GM21515 (cell line): ENCODE measurements at regions not wholly inside any gene's neighbourhood (a gene's known extent, or its start where the extent isn't known, plus 50 kb on each side); places are given as distances from the start of the nearest gene placed in this dataset.

Experiments
- ATAC-seq: cut with Tn5 transposase; IDR thresholded peaks from one replicate; pipeline ENCODE4 v1.9.1; 2021; ENCODE audit not compliant: unreplicated experiment

- no peak for ATAC-seq
Observed at GRCh38 chr2:215749092-215749957, 264.0 kb downstream of the MREG start.

DNA sequence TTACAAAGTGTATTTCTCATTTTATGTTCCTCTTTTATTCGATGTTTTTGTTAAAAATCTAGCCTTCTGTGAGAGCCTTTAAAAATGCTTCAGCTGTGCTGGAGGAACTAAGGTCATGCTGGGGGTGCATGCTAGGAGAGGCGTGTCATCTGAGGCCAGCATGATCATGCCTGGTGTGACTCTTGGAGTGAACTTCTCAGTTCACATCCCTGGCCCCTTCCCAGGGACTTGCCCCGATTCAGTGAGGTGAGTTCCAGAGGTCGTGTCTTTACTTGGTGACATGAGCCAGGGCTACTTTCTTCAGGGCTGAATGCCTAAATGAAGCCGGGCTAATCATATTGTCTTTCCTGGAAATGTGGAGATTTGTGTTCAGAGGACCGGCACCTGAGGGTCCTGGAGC lies 264.9 kb downstream of the MREG start:
- no peak for ATAC-seq

- no peak for ATAC-seq
Observed at GRCh38 chr2:215746887-215747615, 266.3 kb downstream of the MREG start.

DNA sequence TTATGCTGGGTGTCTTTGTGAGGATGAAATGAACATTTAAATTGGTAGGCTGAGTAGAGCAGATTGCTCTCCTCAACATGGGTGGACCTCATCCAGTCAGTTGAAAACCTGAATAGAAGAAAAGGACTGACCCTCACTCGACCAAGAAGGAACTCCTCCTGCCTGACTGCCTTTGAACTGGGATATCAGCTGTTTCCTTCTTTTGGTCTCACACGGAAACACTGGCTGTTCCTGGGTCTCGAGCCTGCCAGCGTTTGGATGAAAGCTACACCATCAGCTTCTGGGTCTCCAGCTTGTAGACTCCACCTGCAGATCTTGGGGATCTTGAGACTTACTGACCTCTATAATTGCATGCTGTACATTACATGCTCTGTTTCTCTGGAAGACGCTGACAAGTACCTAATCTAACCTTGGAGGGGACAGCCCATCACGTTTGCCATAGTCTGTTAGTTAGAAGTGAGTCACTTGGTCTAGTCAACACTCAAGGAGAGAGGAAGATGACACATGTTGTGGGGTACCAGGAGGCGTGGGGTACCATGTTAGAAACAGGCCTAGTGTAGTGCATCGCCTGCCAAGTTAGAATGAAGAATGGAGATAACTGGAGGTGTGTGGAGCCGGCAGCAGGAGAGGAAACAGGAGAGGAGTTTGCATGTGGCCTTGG lies 267.0 kb downstream of the MREG start:
- no peak for ATAC-seq

- no peak for ATAC-seq
Observed at GRCh38 chr2:215745331-215745730, 268.0 kb downstream of the MREG start.

DNA sequence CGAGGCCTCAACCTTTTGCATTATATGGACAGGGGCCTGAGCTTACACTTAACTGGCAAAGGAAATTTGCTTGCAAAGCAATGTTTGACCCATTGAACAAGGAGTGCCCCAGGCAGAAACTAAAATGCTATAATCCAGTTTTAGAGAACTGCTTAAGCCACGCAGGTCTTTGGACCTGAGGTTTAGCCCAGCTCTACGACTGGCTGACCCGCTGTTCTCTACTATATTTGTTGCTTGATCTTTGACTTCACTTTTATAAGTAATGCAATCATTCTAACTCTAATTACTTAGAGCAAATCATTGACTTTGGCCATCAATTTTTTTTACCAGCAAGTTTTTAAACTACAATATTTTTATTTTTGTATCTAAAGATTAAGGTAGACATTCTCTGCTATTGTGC lies 268.8 kb downstream of the MREG start:
- ATAC-seq = no peak

DNA sequence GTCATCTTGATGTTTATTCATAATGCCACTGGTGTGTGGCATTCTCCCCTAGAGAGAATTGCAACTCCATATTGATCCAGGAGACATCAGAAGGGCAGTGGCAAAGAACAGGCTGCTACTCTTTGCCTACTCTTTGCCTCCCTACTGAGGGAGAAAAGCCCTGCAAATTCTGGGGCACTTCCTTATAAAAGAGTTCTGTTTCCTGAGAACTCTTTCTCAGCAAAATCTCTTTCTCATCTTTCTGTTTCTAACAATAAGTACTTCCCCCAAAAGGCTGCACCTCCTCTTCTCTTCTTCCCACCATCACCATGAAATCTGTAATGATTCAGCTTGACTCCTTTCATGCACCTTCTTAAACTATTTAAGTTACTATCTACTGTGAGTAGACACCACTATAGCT lies 270.3 kb downstream of the MREG start:
- ATAC-seq = no peak

DNA sequence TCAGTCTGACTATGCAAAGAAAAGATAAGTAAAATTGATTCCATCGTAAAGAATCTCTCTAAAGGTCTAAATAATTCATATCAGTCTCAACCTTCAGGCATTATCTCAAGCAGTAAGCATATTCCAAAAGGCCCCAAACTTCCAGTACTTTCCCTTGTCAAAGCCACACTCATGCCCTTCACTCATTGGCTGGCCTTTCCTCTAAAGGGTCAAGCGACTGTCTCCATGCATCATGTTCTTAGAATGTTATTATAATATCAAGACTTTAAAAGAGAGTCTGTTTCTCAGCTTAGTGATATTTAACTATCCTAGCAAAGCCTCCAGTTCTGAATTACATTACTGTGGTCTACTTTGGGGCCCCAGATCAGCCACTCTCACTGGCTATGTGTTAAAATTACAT lies 271.3 kb downstream of the MREG start:
- ATAC-seq = no peak

GRCh38 chr2:215740071-215740470 lies 273.3 kb downstream of the MREG start:
- ATAC-seq = no peak

DNA sequence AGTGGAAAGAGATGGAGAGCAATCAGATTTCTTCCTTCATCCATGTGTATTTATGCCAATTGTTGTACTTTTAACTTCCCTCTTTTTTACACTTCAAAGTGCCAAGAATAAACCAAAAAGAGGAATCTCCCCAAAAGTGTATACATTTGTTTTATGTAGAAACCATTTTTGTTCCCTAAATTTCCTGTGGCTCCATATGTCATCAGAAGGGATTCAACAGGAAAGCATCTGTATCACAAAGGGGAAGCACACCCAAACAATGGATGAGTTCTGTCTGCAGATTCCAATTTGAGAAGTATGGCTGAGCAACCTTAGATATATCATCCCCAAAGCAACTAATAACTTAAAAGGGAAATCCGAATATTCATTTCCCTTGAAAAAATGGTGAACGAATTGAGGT lies 275.0 kb downstream of the MREG start:
- ATAC-seq = no peak

DNA sequence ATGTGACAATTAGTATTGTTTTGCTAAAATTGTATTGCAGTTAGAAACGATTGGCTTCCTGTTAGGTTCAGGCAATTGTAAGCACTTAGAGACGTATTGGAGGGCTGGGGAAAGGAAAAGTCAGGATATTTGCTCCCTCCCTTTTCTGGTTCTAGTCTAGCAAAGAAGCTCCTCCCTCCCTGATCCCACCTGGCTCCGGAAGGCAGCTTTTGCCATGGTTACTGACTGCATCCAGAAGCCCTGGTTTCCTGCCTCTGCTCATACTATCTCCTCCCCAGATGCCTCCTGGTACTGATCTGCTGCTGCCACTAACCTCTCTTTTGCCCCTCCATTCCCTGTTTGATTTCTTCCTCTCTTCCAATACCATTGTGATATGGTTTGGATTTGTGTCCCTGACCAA lies 275.9 kb downstream of the MREG start:
- ATAC-seq = no peak

- no peak for ATAC-seq
Observed at GRCh38 chr2:215736653-215737290, 276.6 kb downstream of the MREG start.

DNA sequence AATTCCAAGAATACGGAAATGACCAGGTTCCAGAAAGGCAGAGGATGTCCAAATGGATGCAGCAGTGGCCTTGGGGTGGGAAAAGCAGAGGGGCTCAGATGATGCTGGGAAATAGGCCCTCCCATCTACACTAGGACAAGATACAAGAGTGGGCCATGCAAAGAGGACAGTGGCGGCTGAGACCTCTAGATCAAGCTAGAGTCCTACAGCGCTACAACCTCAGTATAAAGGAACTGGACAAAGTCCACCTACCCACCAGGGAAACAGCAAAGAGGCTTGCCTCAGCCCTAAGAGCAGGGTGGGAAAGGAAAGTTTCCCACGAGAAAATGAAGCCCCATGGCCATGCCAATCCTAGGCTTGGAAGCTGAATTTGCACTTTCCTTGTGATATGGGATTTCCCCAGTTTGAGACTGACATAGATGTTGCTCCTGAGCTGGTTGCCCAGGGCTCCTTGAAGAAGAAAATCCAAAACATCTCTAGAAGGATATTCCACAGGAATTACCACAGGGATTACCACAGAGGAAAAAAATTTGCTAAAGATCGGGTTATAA lies 282.2 kb downstream of the MREG start:
- ATAC-seq = no peak

DNA sequence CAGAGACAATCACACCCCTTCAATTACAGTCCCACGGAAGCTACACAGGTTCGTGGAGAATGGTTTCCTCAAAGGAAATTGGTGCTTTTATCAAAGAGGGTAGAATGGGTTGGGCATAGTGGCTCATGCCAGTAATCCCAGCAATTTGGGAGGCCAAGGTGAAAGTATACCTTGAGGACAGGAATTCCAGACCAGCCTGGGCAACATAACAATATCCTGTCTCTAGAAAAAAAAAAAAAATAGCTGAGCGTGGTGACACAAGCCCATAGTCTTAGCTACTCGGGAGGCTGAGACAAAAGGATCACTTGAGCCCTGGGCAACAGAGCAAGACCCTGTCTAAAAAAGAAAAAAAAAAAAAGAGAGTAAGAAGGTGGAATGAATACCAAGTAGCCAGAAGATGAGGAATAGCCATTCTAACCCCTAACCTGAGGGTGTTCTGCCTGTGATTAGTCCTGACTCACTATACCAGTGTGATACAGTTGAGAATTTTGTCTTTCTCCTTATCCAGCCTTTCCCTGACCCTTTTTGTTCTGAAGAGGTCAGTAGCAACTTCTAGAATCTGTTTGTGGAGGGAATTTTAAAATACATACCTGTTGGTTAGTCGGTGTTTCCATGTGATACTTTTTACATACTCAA lies 283.2 kb downstream of the MREG start:
- ATAC-seq = no peak

DNA sequence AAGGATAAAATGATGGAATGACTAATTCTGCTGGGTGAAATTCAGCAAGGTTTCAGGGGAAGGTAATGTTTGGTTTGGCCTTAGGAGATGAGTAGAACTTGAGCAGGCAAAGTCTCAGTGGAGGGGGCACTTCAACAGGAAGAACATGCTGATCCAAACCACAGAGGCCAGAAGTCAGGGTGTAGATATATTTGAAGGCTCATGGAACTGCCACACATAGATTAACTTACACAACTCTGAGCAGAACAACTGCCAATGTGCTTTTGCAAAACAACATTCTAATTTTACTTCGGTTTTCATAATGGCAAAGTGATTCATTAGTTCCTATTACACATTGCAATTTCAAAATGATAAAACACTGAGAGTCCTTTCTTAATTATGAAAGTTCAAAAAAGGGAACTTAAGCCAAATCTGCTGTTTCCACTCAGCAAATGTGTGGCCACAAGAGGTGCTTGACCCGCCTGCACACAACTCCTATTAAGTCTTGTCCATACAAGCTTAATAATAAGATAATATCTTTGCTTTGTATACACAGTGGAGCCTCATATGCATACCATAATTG lies 284.8 kb downstream of the MREG start:
- peak; percentile 89 for ATAC-seq

GRCh38 chr2:215727507-215728503 lies 285.5 kb downstream of the MREG start:
- peak; percentile 6 for ATAC-seq

- ATAC-seq = no peak
Observed at GRCh38 chr2:215726070-215726469, 287.3 kb downstream of the MREG start.

- no peak for ATAC-seq
Observed at GRCh38 chr2:215724146-215724545, 288.3 kb upstream of the FN1 start.

DNA sequence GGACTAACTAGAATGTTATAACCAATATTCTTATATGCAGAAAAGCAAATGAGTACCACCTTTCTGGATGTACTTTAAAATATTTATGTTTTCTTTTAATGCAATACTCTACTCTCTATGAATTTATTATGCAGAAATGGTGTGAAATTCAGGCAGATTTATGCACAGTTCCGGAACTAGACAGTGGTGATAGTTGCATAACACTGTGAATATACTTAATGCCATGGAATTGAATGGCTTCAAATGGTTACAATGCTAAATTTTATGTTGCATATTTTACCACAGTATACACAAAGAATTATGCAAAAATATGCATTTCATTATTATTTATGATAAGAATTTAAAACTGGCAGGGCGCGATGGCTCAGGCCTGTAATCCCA lies 287.8 kb upstream of the FN1 start:
- ATAC-seq = no peak
